H1 (cell line): ENCODE measurements at regions not wholly inside any gene's neighbourhood (a gene's known extent, or its start where the extent isn't known, plus 50 kb on each side); places are given as distances from the start of the nearest gene placed in this dataset.

Experiments used
- CBX8 ChIP-seq: fragments of 300-800, 300-1000 bp; sonication (generic); IDR thresholded peaks from 2 replicates; pipeline ENCODE4 v1.7.1; 2016; ENCODE audit warnings: low read depth, low read length, borderline replicate concordance
- CTCF ChIP-seq, 3 experiments: IDR thresholded peaks; 1 replicate in 2 of 3; 2 replicates in 1 of 3; pipeline versions ENCODE4 v1.5.1 to v1.6.1; 2011; ENCODE audit warnings: low read length in 3 of 3, mild to moderate bottlenecking in 3 of 3, inconsistent platforms in 2 of 3, low read depth in 1 of 3, moderate library complexity in 1 of 3; ENCODE audit not compliant: insufficient read depth in 1 of 3; ENCODE audit errors: control extremely low read depth in 1 of 3
- EGR1 ChIP-seq: IDR thresholded peaks from 2 replicates; pipeline ENCODE4 v1.6.1; 2011; ENCODE audit warnings: low read depth, low read length, borderline replicate concordance
- KDM5A ChIP-seq: fragments of 200-600 bp; IDR thresholded peaks from 2 replicates; pipeline ENCODE4 v1.7.1; 2012; ENCODE audit warnings: mild to moderate bottlenecking, low read length, inconsistent platforms, mixed read lengths
- NANOG ChIP-seq: IDR thresholded peaks from 2 replicates; pipeline ENCODE4 v1.6.1; 2011; ENCODE audit warnings: low read length, low read depth, mild to moderate bottlenecking, inconsistent platforms; ENCODE audit not compliant: insufficient read depth, poor library complexity, severe bottlenecking
- RFX5 ChIP-seq: IDR thresholded peaks from 2 replicates; pipeline ENCODE4 v1.6.1; 2011; ENCODE audit warnings: low read depth, low read length, improper control_type of control experiment, borderline replicate concordance
- SIRT6 ChIP-seq: IDR thresholded peaks from one replicate; pipeline ENCODE4 v1.7.1; 2012; ENCODE audit warnings: low read length, inconsistent platforms
- SUZ12 ChIP-seq: fragments of 200-600 bp; sonication (generic); IDR thresholded peaks from 2 replicates; pipeline ENCODE4 v1.6.1; 2012; ENCODE audit warnings: mild to moderate bottlenecking, inconsistent platforms, low read length, moderate library complexity, mixed read lengths
- TF ChIP-seq, protein P1 (sequence below): fragments of 300-600 bp; sonication (generic); IDR thresholded peaks from 2 replicates; pipeline ENCODE4 v1.7.1; 2012; ENCODE audit warnings: low read length, moderate library complexity, mild to moderate bottlenecking, inconsistent platforms; ENCODE audit not compliant: insufficient replicate concordance

GRCh38 chr10:31689233-31689632 is 239.4 kb downstream of the ARHGAP12 start (continued):
- TF ChIP-seq, protein P1, sequence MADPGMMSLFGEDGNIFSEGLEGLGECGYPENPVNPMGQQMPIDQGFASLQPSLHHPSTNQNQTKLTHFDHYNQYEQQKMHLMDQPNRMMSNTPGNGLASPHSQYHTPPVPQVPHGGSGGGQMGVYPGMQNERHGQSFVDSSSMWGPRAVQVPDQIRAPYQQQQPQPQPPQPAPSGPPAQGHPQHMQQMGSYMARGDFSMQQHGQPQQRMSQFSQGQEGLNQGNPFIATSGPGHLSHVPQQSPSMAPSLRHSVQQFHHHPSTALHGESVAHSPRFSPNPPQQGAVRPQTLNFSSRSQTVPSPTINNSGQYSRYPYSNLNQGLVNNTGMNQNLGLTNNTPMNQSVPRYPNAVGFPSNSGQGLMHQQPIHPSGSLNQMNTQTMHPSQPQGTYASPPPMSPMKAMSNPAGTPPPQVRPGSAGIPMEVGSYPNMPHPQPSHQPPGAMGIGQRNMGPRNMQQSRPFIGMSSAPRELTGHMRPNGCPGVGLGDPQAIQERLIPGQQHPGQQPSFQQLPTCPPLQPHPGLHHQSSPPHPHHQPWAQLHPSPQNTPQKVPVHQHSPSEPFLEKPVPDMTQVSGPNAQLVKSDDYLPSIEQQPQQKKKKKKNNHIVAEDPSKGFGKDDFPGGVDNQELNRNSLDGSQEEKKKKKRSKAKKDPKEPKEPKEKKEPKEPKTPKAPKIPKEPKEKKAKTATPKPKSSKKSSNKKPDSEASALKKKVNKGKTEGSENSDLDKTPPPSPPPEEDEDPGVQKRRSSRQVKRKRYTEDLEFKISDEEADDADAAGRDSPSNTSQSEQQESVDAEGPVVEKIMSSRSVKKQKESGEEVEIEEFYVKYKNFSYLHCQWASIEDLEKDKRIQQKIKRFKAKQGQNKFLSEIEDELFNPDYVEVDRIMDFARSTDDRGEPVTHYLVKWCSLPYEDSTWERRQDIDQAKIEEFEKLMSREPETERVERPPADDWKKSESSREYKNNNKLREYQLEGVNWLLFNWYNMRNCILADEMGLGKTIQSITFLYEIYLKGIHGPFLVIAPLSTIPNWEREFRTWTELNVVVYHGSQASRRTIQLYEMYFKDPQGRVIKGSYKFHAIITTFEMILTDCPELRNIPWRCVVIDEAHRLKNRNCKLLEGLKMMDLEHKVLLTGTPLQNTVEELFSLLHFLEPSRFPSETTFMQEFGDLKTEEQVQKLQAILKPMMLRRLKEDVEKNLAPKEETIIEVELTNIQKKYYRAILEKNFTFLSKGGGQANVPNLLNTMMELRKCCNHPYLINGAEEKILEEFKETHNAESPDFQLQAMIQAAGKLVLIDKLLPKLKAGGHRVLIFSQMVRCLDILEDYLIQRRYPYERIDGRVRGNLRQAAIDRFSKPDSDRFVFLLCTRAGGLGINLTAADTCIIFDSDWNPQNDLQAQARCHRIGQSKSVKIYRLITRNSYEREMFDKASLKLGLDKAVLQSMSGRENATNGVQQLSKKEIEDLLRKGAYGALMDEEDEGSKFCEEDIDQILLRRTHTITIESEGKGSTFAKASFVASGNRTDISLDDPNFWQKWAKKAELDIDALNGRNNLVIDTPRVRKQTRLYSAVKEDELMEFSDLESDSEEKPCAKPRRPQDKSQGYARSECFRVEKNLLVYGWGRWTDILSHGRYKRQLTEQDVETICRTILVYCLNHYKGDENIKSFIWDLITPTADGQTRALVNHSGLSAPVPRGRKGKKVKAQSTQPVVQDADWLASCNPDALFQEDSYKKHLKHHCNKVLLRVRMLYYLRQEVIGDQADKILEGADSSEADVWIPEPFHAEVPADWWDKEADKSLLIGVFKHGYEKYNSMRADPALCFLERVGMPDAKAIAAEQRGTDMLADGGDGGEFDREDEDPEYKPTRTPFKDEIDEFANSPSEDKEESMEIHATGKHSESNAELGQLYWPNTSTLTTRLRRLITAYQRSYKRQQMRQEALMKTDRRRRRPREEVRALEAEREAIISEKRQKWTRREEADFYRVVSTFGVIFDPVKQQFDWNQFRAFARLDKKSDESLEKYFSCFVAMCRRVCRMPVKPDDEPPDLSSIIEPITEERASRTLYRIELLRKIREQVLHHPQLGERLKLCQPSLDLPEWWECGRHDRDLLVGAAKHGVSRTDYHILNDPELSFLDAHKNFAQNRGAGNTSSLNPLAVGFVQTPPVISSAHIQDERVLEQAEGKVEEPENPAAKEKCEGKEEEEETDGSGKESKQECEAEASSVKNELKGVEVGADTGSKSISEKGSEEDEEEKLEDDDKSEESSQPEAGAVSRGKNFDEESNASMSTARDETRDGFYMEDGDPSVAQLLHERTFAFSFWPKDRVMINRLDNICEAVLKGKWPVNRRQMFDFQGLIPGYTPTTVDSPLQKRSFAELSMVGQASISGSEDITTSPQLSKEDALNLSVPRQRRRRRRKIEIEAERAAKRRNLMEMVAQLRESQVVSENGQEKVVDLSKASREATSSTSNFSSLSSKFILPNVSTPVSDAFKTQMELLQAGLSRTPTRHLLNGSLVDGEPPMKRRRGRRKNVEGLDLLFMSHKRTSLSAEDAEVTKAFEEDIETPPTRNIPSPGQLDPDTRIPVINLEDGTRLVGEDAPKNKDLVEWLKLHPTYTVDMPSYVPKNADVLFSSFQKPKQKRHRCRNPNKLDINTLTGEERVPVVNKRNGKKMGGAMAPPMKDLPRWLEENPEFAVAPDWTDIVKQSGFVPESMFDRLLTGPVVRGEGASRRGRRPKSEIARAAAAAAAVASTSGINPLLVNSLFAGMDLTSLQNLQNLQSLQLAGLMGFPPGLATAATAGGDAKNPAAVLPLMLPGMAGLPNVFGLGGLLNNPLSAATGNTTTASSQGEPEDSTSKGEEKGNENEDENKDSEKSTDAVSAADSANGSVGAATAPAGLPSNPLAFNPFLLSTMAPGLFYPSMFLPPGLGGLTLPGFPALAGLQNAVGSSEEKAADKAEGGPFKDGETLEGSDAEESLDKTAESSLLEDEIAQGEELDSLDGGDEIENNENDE: no peak
- TF ChIP-seq NANOG (no peak), CBX8 (no peak), KDM5A (no peak), CTCF (IDR thresholded peaks at IDR 0.05; ENCODE audit: control extremely low read depth in 1 of 3, insufficient read depth in 1 of 3, low read depth in 1 of 3, low read length in 3 of 3) (no peak), EGR1 (no peak), SUZ12 (no peak), SIRT6 (no peak), RFX5 (no peak)
